GM19239 (cell line): ENCODE measurements at regions not wholly inside any gene's neighbourhood (a gene's known extent, or its start where the extent isn't known, plus 50 kb on each side); places are given as distances from the start of the nearest gene placed in this dataset.

Source experiments
- DNase-seq: peaks from one replicate; pipeline ENCODE4 v3.0.0; 2011; ENCODE audit warnings: low spot score; ENCODE audit not compliant: insufficient read length
- FAIRE-seq: peaks from 2 replicates; lab custom pipeline; 2011; peaks lifted over from hg19 to GRCh38; lab: Jason Lieb, UNC

DNA sequence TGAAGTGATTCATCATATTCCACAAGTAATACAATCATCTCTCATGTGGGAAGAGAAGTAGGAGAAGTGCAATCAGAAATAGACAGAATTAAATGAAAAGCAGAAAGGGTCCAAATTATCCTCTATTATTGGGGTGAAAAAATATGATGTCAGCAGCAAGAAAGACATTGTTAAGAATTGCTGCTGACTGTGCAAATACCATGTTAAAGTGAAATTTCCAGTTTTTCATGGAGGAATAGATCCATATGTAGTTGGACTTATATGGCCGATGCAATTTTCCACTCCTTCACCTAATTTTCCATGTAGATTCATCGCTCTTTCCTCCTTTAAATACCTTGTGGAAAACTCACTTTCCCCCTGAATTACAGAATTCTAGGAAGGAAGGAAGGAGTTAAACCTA is 819.8 kb downstream of the GATA3 start:
- DNase-seq (no peak), FAIRE-seq (no peak)

DNA sequence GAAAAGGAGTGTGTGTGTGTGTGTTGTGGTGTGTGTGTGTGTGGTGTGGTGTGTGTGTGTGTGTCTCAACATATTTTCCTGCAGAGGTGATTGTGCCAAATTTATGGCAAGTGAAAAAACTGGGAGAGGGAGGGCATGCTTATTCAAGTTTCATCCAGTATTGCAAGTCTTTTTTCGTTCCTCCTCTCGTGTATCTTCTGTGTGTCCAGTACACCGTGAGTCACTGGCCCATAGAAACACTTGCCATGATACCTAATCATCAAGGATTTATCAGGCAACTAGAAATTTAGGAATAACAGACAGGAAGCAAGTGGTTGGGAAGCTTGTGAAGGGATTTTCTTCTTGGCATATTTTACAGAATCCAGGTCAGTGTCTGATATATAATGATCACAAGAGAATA is 820.5 kb downstream of the GATA3 start:
- FAIRE-seq (no peak), DNase-seq (no peak)

DNA sequence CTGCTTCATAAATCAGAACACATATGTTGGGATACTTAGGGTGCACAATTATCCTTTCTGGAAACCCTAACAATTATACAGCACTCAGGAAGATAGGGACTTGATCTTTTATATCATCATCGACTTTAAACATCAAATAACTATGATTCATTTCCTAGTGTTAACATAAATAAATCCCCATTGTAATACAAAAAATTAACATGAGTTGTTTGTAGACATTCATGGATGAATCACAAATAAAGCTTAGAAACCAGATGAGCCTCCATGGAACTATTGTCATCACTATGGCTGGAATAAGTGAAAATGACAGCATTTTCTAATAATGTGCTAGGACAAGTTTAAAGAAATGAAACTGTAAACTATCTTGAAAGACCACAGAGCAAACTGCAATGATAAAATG is 821.7 kb downstream of the GATA3 start:
- FAIRE-seq (no peak), DNase-seq (no peak)

DNA sequence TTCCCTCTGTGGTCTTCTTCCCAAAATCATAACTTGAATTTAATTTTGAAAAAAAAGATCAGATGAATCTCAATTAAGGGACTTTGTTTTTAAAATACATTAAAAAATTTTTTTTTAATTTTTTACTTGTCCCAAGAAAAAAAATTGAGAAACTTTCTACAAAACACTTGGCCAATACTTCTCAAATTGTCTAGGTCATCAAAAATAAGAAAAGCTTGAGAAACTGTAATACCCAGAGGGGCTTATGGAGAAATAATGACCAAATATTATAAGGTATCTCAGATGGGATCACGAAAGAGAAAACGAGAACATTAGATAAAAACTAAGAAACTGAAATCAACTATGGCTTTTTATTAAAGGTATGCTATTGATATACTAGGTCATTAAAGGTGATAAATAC is 835.0 kb downstream of the GATA3 start:
- DNase-seq (no peak), FAIRE-seq (no peak)

DNA sequence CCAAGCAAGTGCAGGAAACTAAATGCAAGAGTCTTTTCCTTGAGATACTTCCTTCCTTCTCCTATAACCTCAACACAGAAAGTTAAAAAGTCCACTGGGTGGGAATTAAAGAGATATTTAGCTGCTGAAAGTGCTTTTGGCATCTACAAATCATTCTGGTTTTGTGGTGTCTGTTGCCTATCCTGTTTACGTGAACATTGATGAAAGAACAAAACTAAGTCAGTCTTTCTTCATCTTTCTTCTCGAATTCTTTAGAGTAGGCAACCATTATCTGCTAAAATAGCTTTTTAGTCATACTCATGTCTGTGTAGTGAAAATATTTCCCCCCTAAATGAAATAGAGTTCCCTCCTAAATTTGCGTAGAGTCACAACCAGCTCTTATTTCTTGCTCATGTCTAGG is 838.6 kb downstream of the GATA3 start:
- DNase-seq (no peak), FAIRE-seq (no peak)

DNA sequence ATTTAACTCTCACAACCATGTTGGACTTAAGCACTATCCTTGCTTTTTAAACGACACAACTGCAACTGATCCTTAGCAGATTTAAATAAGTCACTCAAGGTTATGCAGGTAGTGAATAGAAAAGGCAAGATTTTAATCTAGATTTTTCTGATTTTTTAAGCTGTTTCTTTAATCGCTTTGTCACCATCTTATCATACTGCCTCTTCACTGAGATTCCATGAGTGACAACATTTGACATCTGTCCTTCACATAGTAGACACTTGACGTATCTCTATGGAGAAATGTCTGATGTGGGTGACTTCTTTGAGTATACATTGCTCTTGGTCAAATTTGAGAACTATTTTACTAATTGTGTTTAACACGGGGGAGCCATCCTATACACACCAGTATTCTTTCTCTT is 839.7 kb downstream of the GATA3 start:
- DNase-seq, result no peak
- FAIRE-seq, result no peak

DNA sequence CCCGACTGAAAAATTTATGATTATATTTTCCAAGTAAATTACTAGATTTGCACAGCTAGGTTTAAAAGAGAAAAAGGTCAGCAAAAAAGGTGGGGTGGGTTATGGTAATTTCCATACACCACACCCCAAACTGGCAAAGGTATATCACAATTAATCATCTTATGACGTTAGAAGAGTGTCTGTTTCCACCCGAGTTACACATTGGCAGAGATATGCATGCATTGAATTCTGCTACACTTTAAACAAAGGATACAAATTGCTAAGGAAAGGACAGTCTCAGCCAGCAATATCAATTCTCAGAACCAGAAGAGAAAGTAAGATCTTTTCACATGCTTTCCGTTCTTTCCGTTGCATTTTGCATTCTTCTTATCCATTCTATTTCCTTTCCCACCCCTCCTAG is 843.3 kb downstream of the GATA3 start:
- DNase-seq, result no peak
- no peak for FAIRE-seq

DNA sequence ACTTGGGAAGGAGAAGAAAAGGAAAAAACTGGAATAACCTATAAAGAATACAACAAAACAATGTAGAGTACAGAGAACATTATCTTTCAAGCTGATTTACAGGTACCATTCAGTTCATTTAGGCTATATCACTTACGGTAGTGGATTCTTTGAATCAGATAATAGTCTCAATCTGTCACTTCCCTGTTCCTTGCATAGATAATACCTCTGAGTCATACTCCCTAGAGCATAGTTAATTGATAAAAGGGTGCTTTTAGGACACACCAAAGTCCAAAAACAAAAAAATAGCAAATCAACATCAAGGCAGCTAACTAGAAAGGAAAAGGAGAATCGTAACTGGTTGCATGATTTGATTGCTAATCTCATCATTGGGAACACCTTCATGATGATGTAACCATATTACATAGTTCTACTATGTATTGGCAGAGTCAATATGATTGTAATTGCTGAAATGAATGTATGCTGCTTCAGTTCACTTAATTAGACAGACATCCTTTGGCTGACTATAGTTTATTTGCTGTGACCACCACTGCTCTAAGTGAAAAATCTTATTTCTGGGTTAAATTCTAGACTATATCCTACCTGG is 844.4 kb downstream of the GATA3 start:
- no peak for FAIRE-seq

DNA sequence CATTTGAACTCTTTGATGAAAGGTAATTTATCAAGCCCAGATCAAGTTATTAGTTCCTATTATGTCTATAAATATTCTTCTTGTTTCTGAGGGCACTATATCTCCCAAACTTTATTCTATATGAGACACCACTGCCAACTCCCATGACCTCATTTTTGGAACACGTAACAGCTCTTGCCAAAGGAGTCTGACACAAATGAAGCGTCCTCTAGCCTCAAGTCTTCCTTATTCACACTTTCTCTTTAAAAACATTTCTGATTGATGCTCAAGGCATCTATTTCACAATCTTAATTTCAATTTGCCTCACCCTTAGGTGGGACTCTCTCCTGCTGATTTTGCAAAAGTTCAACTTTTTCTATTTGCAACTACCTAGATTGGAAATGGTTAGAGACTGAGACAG is 848.4 kb downstream of the GATA3 start:
- no peak for DNase-seq
- no peak for FAIRE-seq

More for the DNA sequence above, 844.4 kb downstream of the GATA3 start:
- DNase-seq, result no peak

DNA sequence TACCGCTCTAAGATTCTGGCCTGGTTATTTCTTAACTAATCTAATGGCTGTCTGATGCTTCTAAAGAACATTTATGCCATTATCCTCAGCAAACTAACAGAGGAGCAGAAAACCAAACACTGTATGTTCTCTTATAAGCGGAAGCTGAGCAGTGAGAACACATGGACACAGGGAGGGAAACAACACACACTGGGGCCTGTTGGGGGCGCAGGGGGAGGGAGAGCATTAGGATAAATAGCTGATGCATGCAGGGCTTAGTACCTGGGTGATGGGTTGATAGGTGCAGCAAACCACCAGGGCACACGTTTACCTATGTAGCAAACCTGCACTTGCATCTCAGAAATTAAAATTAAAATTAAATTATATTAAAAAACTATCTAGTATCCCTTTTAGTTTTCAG is 853.5 kb downstream of the GATA3 start:
- FAIRE-seq (no peak), DNase-seq (no peak)

DNA sequence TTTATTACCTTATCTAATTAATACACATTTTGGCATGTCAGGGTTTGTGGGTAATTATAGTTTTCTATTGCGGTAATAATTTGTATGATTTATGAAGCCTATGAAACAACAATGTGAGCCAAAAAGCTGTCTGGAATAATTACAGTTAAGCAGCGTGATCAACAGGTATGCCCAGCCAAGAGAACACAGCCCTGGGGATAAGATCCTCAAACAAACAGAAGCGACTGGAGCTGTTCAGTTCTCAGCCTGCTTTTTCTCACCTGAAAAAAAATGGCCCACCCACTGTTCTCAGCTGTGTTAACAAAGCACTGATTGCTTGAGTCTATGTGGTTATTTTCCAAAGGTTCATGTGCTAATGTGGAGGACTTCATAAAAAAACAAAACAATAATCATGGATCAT is 855.8 kb downstream of the GATA3 start:
- DNase-seq, result no peak
- no peak for FAIRE-seq

DNA sequence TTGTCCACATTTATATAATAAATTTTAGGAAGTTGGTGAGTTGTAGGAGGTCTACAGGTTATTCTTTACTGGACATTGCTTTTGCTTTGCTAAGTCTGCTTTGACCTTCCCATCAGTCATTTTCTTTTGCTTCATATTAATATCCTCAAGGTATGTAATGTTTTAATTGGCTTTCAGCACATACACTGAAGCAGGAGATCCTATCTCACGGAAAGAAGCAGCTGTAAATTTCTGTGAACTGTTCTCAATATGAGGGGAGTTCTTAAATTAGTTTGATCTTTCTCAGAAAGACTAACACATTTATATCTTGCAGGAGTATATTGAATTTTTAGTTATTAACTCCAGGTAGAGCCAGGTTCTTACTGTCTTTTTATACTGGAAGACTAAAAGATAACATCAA is 856.5 kb downstream of the GATA3 start:
- DNase-seq, result no peak
- no peak for FAIRE-seq

DNA sequence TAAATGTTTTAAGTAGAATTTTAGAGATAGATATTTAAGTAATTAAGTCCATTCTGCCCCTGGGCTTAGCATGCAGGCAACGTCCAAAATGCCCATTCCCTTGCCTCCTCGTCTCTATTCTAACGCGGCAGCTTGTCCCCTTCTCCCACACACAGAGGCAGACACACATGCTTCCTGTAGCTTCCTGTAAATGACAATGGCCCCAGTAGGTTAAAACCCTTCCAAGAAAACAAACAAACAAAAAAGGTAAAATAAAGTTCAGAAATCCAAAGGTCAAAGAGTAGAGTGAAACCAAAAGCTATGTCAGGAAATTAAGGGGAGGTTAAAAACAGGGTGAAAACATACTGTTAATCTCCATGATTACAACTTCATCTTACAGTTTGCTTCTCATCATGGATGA is 857.6 kb downstream of the GATA3 start:
- DNase-seq (no peak), FAIRE-seq (no peak)

DNA sequence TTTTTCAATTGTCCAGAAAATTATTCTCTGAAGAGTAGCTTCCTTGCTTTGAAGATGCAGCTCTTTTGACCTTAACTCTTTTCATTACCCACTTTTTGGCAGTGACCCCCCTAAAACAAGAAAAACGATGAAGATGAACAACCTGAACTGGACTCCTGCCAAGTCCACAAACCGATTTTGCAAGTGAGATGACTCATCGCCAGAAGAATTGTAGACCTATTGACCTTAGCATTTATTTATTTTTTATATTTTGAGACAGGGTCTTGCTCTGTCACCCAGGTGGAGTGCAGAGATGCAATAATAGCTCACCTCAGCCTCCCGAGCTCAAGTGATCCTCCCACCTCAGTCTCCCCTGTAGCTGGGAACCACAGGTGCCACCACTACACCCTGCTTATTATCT is 859.2 kb downstream of the GATA3 start:
- DNase-seq (no peak), FAIRE-seq (no peak)

DNA sequence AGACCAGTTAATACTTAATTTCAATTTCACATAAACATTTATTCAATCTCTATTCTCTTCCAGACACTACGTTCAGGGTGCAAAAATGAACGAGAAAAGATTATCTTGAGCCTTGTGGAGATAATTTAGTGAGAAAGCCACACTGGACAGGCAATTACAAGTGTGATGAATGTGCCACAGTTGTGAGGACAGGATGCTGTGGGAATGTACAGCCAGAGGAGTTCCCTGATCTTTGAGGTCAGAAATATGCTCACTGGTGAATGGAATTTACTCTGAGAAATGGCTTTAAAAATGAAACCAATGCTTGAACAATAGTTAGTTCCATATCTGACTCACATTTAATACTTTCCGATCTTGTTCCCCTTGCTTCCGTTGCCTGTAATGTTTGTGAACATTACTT is 864.8 kb downstream of the GATA3 start:
- FAIRE-seq (no peak), DNase-seq (no peak)

DNA sequence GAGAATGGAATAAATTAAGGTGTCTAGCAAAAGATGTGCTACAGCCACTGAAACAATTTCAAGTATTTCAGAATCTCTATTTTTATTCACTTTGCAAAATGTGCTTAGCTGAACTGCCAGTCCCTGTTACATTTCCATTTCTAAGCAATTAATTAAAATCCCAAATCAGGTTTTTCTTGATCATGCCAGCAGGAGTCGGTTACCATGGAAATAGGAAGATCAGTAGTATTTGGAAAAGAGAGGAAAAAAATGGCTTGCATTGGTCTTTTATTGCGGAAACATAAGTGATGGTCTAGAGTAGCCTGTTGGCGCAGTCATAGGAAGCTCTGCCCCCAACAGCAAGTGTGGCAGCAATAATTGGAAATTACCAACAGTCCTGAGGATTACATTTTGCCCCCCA is 867.1 kb downstream of the GATA3 start:
- FAIRE-seq (no peak), DNase-seq (no peak)

DNA sequence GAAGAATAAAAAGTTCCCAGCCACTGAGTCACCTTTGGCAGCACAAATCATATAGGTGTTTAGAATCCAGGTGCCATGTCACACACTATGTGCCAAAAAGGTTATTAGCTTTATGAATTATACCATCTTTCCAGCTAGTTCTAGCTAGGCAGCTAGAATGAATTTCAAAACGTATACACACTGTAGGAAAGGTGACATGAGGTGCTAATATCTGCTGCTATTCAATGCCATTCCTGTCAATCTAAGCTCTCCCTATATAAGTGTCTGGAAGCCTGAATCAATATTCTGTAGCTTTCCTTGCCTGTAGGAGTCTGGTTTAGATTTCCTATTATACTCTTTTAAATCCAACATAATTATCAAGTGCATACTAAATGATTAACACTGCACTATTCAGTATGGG is 868.6 kb downstream of the GATA3 start:
- peak; percentile 18 for FAIRE-seq
- DNase-seq, result no peak

DNA sequence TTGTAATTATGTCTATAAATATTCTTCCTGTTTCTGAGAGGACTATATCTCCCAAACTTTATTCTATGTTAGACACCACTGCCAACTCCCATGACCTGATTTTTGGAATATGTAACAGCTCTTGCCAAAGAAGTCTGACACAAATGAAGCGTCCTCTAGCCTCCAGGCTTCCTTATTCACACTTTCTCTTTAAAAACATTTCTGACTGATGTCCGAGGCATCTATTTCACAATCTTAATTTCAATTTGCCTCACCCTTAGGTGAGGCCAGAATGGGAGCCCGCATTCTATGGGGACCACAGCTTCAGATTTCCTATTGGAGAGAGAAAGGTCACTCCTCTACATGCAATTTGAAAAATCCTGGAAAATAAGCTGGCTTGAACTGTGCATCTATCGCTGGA is 873.2 kb downstream of the GATA3 start:
- no peak for DNase-seq
- no peak for FAIRE-seq

DNA sequence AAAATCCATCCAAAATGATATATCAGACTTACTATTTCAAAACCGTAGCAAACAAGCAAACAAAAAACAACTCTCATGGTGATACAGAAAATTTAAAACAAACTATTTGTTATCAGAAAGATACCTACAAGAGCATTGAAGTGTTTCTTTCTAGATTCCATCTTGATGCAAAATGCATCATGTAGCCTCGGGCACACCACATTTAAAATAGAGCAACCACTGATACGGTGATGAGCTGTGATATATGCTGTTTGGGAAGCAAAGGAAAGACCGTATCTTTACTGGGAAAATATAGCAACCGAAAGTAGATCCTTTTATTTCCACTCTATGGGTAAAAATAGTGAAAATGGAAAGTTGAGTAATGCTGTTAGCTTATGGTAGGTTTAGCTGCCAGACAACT is 892.0 kb downstream of the GATA3 start:
- FAIRE-seq (no peak), DNase-seq (no peak)

DNA sequence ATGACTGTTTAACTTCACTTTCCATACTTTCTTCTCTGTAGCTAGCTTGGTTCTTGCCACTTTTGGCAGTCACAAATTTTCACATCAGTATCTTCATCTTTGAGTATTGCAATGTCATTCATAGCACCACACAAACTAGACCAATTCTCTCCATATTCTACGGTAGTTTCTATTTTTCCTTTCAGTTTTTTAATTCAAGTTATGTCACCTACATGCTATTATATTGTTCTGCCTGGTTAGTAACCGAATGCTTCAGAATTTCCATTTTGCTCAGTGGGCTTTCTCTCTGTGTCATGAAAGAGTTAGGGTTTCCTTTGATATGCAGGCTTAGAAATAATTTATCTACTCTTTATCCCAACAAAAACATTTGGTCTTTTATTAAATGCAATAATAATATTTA is 896.5 kb downstream of the GATA3 start:
- DNase-seq (no peak), FAIRE-seq (no peak)

DNA sequence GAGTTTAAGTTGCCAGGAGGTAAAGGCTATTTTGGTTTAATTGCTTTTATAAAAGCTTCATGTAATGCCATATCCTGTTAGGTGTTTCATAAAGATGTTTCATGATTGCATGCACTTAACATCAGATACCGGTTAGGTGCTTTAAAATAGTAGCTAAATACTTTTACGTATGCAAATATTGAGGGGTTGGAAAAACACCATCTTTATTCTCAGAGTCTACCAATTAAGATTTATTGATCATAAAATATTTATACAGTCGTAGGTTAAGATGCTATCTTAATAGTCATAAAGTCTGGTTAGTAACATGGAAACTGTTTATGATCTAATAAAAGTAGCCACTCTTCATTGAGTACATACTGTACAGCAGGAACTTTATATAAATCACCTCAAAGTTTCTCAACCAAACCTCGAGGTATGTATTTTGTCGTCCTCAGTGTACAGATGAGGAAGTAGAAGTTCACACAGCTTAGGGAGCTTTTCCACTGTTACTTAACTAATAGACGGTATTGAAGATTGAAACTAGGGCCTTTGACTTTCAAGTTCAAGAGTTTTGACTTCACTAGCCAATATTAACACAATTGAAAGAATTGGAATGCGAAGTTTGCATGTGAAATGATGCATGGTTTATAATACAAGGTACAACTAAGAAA is 897.1 kb downstream of the GATA3 start:
- FAIRE-seq (no peak), DNase-seq (no peak)

DNA sequence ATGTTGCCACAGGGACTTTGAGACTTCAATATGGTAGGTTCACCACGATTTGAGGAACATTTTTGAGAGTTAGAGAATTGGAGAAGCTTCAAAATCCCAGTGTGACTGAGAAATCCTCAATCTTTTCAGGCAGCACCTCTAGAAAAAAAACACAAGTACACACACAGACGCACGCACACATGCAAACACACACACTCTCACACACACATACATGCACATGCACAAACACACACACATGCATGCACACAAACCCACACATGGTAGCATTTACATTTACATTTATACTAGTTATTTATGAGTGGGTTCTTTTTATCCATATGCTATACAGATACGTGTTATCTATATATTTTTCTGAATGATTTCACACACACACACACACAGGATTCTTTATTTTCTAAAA is 901.9 kb downstream of the GATA3 start:
- FAIRE-seq (no peak), DNase-seq (no peak)

DNA sequence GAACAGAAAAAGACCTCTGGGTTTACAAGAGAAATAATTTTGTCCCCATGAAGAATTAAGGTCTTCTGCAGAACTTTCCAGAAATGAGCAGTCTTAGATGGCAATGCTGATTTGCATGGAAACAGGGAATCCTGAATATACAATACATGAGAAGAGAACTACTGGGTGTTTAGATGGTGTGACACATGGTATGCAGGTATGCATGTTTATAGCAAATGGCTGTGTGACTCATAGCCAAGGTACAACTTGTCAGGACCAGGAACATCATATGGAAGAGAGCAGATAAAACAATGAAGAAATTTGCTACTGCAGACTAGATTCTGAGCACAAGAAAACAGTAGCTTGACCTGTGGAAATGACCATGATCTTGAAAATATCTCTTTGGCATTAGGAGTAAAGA is 907.8 kb downstream of the GATA3 start:
- DNase-seq (no peak), FAIRE-seq (no peak)
